ENCODE measurements at regions not wholly inside any gene's neighbourhood (a gene's known extent, or its start where the extent isn't known, plus 50 kb on each side); places are given as distances from the start of the nearest gene placed in this dataset.

GRCh38 chr1:39147099-39148025 lies 57.1 kb upstream of the MACF1 start:
- TF ChIP-seq CTCF (IDR thresholded peaks at IDR 0.05), result no peak
- Histone ChIP-seq H3K27ac (no peak overlapping the region), H3K4me3 (no peak overlapping the region)
- no peak for DNase-seq (ENCODE audit: low spot score)

DNA sequence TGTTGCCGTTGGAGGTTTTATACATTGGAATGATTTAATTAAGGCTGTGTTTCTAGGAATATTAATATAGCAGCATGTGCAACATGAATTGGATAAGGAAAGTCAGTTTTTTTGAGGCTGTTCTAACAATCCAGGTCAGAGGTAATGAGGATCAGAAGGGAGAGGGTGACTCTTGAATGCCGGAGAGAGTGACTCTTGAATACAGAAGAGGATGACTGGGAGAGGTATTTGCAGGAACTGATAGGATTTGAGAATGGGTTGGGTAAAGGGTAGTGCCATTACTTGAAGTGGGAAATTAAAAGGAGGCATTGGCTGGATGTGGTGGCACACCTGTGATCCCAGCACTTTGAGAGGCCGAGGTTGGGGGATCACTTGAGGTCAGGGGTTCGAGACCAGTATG lies 55.6 kb upstream of the MACF1 start:
- DNase-seq (ENCODE audit: low spot score), result no peak
- Histone ChIP-seq H3K4me3 (no peak overlapping the region), H3K27ac (no peak overlapping the region)
- no peak for TF ChIP-seq CTCF (IDR thresholded peaks at IDR 0.05)

GRCh38 chr1:39149509-39149908 lies 55.0 kb upstream of the MACF1 start:
- no peak for DNase-seq (ENCODE audit: low spot score)
- no peak for TF ChIP-seq CTCF (IDR thresholded peaks at IDR 0.05)
- H3K4me3 ChIP-seq, result no peak overlapping the region
- no peak overlapping the region for H3K27ac ChIP-seq

- no peak for TF ChIP-seq CTCF (IDR thresholded peaks at IDR 0.05)
- no peak for DNase-seq (ENCODE audit: low spot score)
- Histone ChIP-seq H3K27ac (no peak overlapping the region), H3K4me3 (no peak overlapping the region)
These were observed 53.7 kb upstream of the MACF1 start for GRCh38 chr1:39150779-39151178.

DNA sequence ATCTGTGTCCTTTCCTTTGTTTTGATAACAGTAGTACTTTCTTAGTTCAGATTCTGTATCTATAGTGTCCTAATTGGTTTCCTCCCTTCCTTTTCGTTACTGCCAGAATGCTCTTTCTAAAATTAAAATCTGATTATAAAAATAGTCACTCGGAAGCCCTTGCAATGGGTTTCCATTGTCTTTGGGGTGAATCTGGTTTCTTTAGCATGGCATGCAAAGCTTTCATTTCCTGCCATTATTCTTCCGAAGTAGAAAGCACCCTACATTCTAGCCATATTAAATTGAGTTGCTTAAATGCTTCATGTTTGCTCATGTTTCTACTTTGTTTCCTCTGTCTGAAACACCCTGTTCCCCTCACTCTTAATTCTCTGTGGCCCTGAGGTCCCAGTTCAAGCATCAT lies 53.2 kb upstream of the MACF1 start:
- DNase-seq (ENCODE audit: low spot score), result no peak
- no peak for TF ChIP-seq CTCF (IDR thresholded peaks at IDR 0.05)
- Histone ChIP-seq H3K27ac (no peak overlapping the region), H3K4me3 (no peak overlapping the region)

- TF ChIP-seq CTCF (IDR thresholded peaks at IDR 0.05), result no peak
- DNase-seq (ENCODE audit: low spot score), result no peak
- Histone ChIP-seq H3K27ac (peak overlapping the region in 1 of 2 donors; percentile 80), H3K4me3 (no peak overlapping the region)
These were observed 51.6 kb upstream of the MACF1 start for GRCh38 chr1:39152923-39153322.

GRCh38 chr1:39153684-39154083 lies 50.8 kb upstream of the MACF1 start:
- no peak for DNase-seq (ENCODE audit: low spot score)
- Histone ChIP-seq H3K4me3 (no peak overlapping the region), H3K27ac (peak overlapping the region in 1 of 2 donors; percentile 80)
- TF ChIP-seq CTCF (IDR thresholded peaks at IDR 0.05), result no peak

All from coronary artery (tissue), 2 donors.